Prostate gland (tissue), 2 donors: ENCODE measurements at regions not wholly inside any gene's neighbourhood (a gene's known extent, or its start where the extent isn't known, plus 50 kb on each side); places are given as distances from the start of the nearest gene placed in this dataset.

Source experiments
- DNase-seq: peaks from one replicate; pipeline ENCODE4 v3.0.0-alpha.2; 2019; ENCODE audit warnings: low spot score
- H3K27ac ChIP-seq, 2 donors: fragments of 200-600 bp; sonication (generic); 2 replicates each; pipeline ENCODE4 v1.5.1; 2017 to 2019
- H3K27me3 ChIP-seq: fragments of 200-600 bp; sonication (generic); replicated peaks from 2 replicates; pipeline ENCODE4 v1.5.1; 2019; ENCODE audit not compliant: insufficient read depth
- H3K36me3 ChIP-seq, 2 donors: fragments of 200-600 bp; sonication (generic); 1 replicate in 1 of 2; 2 replicates in 1 of 2; pipeline versions ENCODE4 v1.5.1 to v1.8.1; 2017 to 2019
- H3K4me1 ChIP-seq: fragments of 200-600 bp; sonication (generic); replicated peaks from 2 replicates; pipeline ENCODE4 v1.5.1; 2019
- H3K4me3 ChIP-seq, 2 donors: fragments of 200-600 bp; sonication (generic); 2 replicates each; pipeline ENCODE4 v1.5.1; 2017 to 2019
- H3K9me3 ChIP-seq: fragments of 200-600 bp; sonication (generic); 2 replicates; pipeline ENCODE4 v1.5.1; 2017
- CTCF ChIP-seq, 4 experiments: fragments of 200-600 bp in 2 of 4; fragments of 450-650 bp in 2 of 4; sonication (generic) in 2 of 4; IDR thresholded peaks; 1 replicate in 3 of 4; 2 replicates in 1 of 4; pipeline ENCODE4 v1.5.1; 2016 to 2019; ENCODE audit warnings: antibody characterized with exemption in 4 of 4, mild to moderate bottlenecking in 2 of 4, moderate library complexity in 2 of 4
- POLR2A ChIP-seq: fragments of 450-650 bp; IDR thresholded peaks from one replicate; pipeline ENCODE4 v1.6.1; 2016; ENCODE audit warnings: antibody characterized with exemption, mild to moderate bottlenecking
- POLR2AphosphoS5 ChIP-seq: sonication (generic); formaldehyde crosslinking; IDR thresholded peaks from one replicate; pipeline ENCODE4 v1.6.1; 2017; ENCODE audit warnings: antibody characterized with exemption
- WGBS: methylation state at CpG from one replicate; pipeline ENCODE4 v1.1.5; 2018; 5-methylcytosine and 5-hydroxymethylcytosine counted together
- intact Hi-C: fragments of 100-400 bp; cut with DNase I; formaldehyde crosslinking; loops from one replicate; pipeline ENCODE4 v1.14.2; 2022

DNA sequence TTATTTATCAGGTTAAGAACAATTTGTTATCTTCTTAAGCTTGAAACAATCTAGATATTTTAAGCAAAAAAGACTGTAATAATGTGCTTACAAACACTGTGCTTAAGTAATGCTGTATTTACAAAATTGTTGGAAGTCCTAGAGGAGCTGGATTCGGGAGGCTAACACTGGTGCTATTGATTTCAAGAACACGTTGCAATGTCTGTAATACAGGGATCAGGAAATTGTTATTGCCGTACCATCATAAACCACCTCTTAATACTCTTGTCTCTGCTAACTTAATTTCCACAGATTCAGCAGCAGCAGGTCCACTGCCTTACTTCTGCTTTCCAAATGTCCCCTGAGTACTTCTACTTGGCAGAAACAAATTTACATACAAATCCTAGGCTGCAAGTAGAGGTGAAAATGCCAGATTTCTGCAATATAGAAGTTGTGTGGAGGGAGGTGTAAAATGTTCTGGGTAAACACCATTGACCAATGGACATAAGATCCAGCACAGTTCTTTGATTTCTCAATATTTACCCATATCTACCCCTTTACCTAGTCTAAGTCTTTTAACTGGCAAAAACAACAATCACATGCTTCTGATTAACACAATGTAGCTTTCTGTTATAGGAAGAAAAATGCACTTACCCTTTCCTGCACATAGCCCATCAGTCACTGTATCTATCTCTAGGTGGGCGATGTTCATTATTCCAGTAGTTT, 663.4 kb downstream of the TMTC2 start:
- Histone ChIP-seq H3K9me3 (no peaks in the 10 kb centered on the region), H3K27me3 (no peaks in the 10 kb centered on the region), H3K4me3 (no peak overlapping the region), H3K4me1 (no peaks in the 10 kb centered on the region), H3K36me3 (no peaks in the 10 kb centered on the region), H3K27ac (no peak overlapping the region)
- 80% methylated on average over 4 of the region's 4 CpGs for WGBS
- intact Hi-C loops = no loop called here
- no peak for DNase-seq
- no peak for TF ChIP-seq POLR2AphosphoS5
- no peak for TF ChIP-seq POLR2A
- no peak for TF ChIP-seq CTCF (IDR thresholded peaks at IDR 0.05)

DNA sequence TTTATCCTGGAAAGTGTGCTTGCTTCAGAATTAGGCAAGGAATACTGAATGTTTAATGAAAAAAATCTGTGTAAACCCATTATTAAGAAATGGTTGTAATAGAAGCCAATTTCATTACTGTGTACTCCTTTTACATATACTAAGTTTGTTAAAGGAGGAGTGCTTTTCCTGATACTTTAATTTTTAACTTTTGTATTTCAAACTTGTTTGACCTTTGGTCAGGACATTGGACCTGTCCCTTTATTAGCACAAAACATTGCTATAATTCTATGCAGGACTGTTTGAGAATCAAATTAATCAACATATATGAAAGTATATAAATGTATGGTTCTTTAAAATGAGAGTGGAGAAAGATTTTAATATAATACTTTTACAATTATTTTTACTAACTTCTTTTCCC, 659.6 kb downstream of the TMTC2 start:
- TF ChIP-seq POLR2AphosphoS5 = no peak
- no peak for TF ChIP-seq CTCF (IDR thresholded peaks at IDR 0.05)
- TF ChIP-seq POLR2A = no peak
- Histone ChIP-seq H3K27ac (no peak overlapping the region), H3K4me1 (no peaks in the 10 kb centered on the region), H3K27me3 (no peaks in the 10 kb centered on the region), H3K36me3 (no peaks in the 10 kb centered on the region), H3K4me3 (no peak overlapping the region), H3K9me3 (no peaks in the 10 kb centered on the region)
- DNase-seq = no peak
- intact Hi-C loops = no loop called here

DNA sequence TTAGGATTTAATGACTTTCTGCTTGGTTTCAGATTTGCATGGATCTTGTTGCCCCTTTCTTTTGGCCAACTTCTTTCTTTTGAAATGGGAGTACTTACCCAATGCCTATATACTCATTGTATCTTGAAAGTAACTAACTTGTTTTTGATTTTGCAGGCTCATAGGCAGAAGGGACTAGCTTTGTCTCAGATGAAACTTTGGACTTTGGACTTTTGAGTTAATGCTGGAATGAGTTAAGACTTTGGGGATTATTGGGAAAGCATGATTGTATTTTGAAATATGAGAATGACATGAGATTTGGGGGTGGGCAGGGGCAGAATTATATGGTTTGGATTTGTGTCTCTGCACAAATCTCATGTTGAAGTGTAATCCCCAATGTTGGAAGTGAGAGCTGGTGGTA, 657.1 kb downstream of the TMTC2 start:
- intact Hi-C loops = no loop called here
- TF ChIP-seq CTCF (IDR thresholded peaks at IDR 0.05) = no peak
- TF ChIP-seq POLR2AphosphoS5 = no peak
- TF ChIP-seq POLR2A = no peak
- H3K36me3 ChIP-seq = no peaks in the 10 kb centered on the region
- no peak overlapping the region for H3K27ac ChIP-seq
- no peak for DNase-seq
- H3K4me3 ChIP-seq = no peak overlapping the region
- H3K27me3 ChIP-seq = no peaks in the 10 kb centered on the region
- no peaks in the 10 kb centered on the region for H3K9me3 ChIP-seq
- H3K4me1 ChIP-seq = no peaks in the 10 kb centered on the region

- no peaks in the 10 kb centered on the region for H3K9me3 ChIP-seq
- intact Hi-C loops = no loop called here
- WGBS = 81% methylated on average over 2 of the region's 2 CpGs
- H3K4me1 ChIP-seq = no peaks in the 10 kb centered on the region
- DNase-seq = no peak
- TF ChIP-seq POLR2A (no peak), POLR2AphosphoS5 (no peak), CTCF (IDR thresholded peaks at IDR 0.05) (no peak)
- no peaks in the 10 kb centered on the region for H3K27me3 ChIP-seq
- no peak overlapping the region for H3K27ac ChIP-seq
- H3K4me3 ChIP-seq = no peak overlapping the region
- no peaks in the 10 kb centered on the region for H3K36me3 ChIP-seq
These were observed 649.0 kb downstream of the TMTC2 start for GRCh38 chr12:83335748-83336147.

- Histone ChIP-seq H3K9me3 (no peaks in the 10 kb centered on the region), H3K4me3 (no peak overlapping the region), H3K36me3 (no peaks in the 10 kb centered on the region), H3K4me1 (no peaks in the 10 kb centered on the region), H3K27ac (no peak overlapping the region), H3K27me3 (no peaks in the 10 kb centered on the region)
- no peak for DNase-seq
- intact Hi-C loops = no loop called here
- TF ChIP-seq POLR2A (no peak), CTCF (IDR thresholded peaks at IDR 0.05) (no peak), POLR2AphosphoS5 (no peak)
These were observed 640.0 kb downstream of the TMTC2 start for GRCh38 chr12:83326666-83327065.
